GM13976 (cell line): ENCODE measurements at regions not wholly inside any gene's neighbourhood (a gene's known extent, or its start where the extent isn't known, plus 50 kb on each side); places are given as distances from the start of the nearest gene placed in this dataset.

Source experiments
- DNase-seq: peaks from one replicate; pipeline ENCODE4 v3.0.0; 2012; ENCODE audit warnings: low spot score
- CTCF ChIP-seq: IDR thresholded peaks from 2 replicates; pipeline ENCODE4 v1.5.1; 2012; ENCODE audit warnings: borderline replicate concordance, mild to moderate bottlenecking; ENCODE audit not compliant: insufficient read depth; ENCODE audit errors: extremely low read depth, missing control alignments, control extremely low read depth
- in situ Hi-C: fragments of 300-500 bp; cut with MboI; formaldehyde crosslinking; loops from one replicate; pipeline ENCODE4 v1.12.0; 2022; ENCODE audit warnings: low sequenced_read_pairs, mixed read lengths, inconsistent platforms; ENCODE audit not compliant: unreplicated experiment

GRCh38 chr1:208541225-208541855 lies 297.2 kb upstream of the PLXNA2 start:
- TF ChIP-seq CTCF, result no peak
- no peak for DNase-seq
- in situ Hi-C loops, result no loop called here

GRCh38 chr1:208542309-208542708 lies 298.1 kb upstream of the PLXNA2 start:
- DNase-seq, result no peak
- no peak for TF ChIP-seq CTCF
- in situ Hi-C loops, result no loop called here

GRCh38 chr1:208544053-208544452 lies 299.9 kb upstream of the PLXNA2 start:
- no peak for TF ChIP-seq CTCF
- in situ Hi-C loops, result no loop called here
- DNase-seq, result no peak

GRCh38 chr1:208544794-208545193 lies 300.6 kb upstream of the PLXNA2 start:
- DNase-seq, result no peak
- TF ChIP-seq CTCF, result no peak
- in situ Hi-C loops, result no loop called here

GRCh38 chr1:208551024-208551423 lies 306.8 kb upstream of the PLXNA2 start:
- no peak for TF ChIP-seq CTCF
- in situ Hi-C loops, result no loop called here
- no peak for DNase-seq

- in situ Hi-C loops, result no loop called here
- no peak for TF ChIP-seq CTCF
- DNase-seq, result no peak
Observed at GRCh38 chr1:208551633-208552320, 307.6 kb upstream of the PLXNA2 start.
